ENCODE measurements at regions not wholly inside any gene's neighbourhood (a gene's known extent, or its start where the extent isn't known, plus 50 kb on each side); places are given as distances from the start of the nearest gene placed in this dataset.

DNA sequence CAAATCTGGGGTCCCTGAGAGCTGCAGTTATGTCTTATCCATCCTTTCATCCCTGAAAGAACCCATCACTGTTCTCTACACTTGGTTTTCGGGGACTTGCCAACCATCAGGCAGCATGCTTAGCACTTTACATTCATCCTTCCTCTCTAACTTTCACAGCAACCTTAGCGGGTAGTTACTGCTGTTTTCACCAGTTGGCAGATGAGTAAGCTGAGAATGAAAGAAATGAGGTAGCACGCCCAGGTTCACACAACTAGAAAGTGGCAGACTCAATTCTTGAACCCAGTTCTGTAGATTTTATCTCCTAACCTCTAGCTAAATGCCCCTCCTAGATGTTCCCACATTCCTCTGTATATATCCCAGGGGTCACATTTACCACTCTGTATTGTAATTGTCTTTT lies 342.0 kb upstream of the WWC1 start:
- TF ChIP-seq, protein P1, sequence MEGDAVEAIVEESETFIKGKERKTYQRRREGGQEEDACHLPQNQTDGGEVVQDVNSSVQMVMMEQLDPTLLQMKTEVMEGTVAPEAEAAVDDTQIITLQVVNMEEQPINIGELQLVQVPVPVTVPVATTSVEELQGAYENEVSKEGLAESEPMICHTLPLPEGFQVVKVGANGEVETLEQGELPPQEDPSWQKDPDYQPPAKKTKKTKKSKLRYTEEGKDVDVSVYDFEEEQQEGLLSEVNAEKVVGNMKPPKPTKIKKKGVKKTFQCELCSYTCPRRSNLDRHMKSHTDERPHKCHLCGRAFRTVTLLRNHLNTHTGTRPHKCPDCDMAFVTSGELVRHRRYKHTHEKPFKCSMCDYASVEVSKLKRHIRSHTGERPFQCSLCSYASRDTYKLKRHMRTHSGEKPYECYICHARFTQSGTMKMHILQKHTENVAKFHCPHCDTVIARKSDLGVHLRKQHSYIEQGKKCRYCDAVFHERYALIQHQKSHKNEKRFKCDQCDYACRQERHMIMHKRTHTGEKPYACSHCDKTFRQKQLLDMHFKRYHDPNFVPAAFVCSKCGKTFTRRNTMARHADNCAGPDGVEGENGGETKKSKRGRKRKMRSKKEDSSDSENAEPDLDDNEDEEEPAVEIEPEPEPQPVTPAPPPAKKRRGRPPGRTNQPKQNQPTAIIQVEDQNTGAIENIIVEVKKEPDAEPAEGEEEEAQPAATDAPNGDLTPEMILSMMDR (IDR thresholded peaks at IDR 0.05; ENCODE audit: low read depth, low read length, missing input control): no peak
- TF ChIP-seq, protein P2, sequence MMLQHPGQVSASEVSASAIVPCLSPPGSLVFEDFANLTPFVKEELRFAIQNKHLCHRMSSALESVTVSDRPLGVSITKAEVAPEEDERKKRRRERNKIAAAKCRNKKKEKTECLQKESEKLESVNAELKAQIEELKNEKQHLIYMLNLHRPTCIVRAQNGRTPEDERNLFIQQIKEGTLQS (IDR thresholded peaks at IDR 0.05): no peak
- TF ChIP-seq EGR1 (IDR thresholded peaks at IDR 0.05; ENCODE audit: low read depth in 2 of 2): no peak

Measured in liver (tissue), 3 donors.